HG02852 (cell line): ENCODE measurements at regions not wholly inside any gene's neighbourhood (a gene's known extent, or its start where the extent isn't known, plus 50 kb on each side); places are given as distances from the start of the nearest gene placed in this dataset.
"Not testable (repeated sequence)": the region's sequence is repeated elsewhere in the genome, so short reads cannot be mapped to it uniquely, and the experiment has no call there.

ENCODE experiments used
- ATAC-seq: cut with Tn5 transposase; IDR thresholded peaks from one replicate; pipeline ENCODE4 v1.9.1; 2021; ENCODE audit warnings: mild to moderate bottlenecking, moderate library complexity; ENCODE audit not compliant: unreplicated experiment

DNA sequence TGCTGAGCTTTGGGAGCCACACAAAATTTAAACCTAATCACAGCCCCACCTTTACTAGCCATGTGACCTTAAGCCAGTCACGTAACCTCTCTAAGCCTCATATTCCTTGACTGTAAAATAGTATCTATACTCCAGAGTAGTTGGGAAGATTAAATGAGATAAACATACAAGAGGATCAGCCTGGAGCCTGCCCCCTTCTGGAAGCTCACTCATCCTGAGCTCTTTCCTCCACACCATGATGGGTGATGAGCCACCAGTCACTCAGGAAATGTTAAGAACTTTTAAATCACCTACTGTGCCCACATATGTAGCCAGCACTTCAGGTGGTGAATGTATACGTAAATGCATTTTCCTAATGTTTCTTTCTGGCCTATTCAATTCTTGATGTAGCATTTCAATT, 195.9 kb upstream of the DDX18 start:
- ATAC-seq: no peak

DNA sequence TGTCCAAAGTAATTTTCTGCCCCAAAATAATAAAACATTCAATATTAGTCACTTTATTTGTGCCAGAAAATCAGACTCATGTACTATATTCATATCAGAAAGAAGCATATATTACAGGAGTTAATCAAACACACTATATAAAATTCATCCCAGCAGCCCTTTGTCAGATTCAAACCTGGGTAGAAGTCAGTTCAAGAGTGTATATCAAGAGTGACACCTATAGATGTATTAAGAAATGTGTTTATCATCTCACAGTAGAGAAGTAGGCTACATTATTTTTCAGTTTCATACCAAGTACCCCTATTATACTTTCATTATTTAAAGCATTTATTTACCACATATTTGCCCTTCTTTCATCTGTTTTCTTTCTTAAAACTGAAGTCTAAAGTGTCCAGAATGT, 193.2 kb upstream of the DDX18 start:
- no peak for ATAC-seq

DNA sequence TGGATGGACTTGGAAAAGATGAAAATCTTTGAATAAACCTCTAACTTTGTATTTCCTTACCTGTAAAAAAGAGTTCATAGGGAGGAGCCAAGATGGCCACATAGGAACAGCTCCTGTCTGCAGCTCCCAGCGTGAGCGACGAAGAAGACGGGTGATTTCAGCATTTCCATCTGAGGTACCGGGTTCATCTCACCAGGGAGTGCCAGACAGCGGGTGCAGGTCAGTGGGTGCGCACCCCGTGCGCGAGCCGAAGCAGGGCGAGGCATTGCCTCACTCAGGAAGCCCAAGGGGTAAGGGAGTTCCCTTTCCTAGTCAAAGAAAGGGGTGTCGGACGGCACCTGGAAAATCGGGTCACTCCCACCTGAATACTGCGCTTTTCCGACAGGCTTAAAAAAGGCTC, 191.3 kb upstream of the DDX18 start:
- not testable (repeated sequence) for ATAC-seq

DNA sequence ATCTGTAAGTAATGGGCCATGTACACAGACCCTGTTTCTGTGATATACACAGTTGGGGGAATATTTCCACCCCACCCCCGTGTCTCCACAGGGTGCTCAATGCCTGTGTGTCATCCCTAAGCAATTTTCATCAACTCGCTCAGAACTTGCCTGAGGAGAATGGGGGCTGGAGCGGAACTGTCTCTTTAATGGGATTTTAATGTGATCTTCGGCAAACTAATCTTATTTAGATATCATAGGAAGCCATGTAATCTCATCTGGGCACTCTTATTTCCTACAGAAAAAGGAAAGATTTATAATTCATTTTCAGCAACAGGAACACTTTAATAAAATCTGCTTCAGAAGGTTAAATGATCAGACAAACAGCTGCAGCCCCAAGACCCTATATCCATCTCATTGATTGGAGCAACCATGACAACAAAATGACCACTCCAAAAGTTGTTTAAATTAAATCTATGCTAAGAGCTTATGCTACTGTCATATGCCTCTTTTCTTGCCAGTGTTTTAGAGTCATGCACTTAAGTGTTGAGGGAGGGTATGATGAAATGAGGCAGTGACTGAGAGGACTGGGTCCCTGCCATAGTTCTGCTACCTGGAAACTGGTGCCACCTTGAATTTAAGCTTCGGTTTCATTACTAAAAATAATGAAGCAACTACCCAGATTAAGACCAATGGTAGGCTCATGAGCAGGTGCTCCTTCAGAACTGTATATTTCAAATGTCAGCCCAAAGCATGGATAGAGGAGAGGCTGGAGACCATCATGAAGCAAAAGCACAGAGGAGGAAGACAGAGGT, 183.1 kb upstream of the DDX18 start:
- no peak for ATAC-seq

DNA sequence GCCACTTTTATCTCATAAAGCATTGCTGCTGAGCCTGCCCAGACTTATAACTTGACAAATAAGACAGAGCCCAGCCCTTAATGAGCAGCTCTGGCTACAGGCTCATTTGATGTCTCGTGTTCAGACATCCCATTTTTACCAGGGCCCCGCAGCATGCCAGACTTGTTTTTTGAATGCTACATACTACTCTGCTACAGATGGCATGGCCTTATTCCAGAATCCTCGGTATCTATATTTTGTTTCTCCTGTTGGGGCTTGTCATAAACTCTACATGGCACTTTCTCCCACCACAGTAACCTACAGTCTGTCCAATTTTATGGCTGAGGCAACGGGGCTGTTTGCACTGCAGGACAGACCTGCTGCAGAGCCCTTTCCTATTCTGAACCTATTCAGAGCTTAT, 179.0 kb upstream of the DDX18 start:
- no peak for ATAC-seq

DNA sequence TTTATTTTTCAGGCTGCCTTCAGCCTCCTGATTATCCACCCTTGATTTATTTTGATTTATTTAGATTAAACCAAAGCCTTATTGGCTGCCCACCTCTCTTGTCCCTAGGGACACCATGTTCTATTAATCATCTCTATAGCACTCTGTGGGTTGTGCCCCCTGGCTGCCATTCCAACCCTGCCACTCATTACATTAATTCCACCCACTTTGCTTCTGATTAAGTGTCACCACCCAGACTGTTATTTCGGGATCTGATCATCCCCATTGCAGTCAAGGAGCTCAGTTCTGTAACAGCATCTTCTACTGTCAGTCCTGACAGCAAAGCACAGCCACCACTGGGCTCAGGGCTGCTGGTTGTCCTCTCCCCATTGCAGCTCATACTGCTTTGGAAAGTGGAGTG, 175.1 kb upstream of the DDX18 start:
- ATAC-seq: no peak

DNA sequence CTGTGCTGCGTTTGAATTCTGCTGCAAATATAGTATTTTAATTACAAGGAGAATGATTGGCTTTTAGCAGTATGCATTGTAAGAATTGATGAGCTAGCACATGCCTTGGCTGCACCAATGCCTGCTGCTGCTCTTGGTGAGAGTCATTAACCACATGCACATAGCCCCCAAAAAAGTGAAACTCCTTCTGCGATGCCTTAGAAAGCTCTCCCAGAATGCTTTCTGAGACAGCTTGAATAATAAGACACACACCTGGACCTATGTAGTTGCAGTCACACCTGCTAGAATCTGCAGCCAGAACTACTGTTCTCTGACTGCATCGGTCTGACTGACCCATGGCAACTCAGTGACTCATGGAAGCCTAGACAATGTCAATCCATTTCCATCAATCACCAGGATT, 170.1 kb upstream of the DDX18 start:
- ATAC-seq: no peak

DNA sequence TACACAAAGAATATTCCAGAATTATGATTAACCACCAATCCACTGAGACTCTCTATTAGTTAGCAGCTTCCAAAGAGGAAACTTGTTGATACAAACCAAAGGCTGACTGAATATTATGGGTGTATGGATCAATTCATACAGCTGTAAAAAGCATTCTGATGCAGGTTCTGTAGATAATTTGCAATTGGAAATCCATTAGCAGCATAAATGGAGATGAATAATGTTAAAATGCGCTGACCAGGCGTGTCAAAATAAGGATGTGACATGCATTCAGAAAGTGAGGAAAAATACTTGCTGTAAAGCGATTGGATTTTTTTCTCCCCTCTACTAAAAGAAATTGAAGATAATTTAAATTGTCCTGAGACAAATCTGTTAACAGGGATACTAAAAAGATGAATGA, 169.0 kb upstream of the DDX18 start:
- ATAC-seq: no peak

DNA sequence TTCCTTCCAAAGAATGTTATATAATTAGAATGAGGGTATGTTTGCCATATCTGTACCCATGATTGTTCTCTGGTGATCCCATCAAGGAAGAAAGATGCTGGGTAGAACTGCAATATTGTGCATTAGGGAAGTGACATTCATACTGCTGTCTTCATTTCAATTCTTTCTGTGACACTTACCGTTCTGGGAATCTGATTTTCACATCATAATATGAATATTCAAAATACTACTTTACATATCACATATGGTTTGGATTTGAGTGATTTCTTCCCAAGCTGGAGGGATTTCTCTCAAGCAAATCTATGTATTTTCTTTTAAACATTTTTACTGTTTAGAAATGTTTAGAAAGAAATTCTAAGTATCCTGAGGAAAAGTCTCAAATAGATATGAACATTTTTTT, 168.4 kb upstream of the DDX18 start:
- no peak for ATAC-seq

DNA sequence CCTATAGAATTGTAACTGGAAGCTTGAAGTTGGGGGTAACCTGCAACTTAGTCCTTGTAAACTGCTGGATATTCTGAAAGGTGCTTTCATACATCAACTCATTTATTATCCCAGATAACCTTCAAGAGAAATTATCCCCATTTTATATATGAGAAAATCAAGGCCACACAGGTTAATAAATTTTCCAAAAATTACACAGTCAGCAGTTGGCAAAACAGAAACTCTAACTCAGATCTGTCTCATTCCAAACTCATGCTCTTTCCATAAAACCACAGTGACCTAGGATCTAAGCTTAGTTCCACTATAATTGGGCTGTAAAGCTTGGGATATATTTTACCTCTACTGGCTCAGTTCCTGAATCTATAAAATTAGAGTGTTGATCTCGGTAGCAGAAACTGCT, 167.6 kb upstream of the DDX18 start:
- no peak for ATAC-seq

DNA sequence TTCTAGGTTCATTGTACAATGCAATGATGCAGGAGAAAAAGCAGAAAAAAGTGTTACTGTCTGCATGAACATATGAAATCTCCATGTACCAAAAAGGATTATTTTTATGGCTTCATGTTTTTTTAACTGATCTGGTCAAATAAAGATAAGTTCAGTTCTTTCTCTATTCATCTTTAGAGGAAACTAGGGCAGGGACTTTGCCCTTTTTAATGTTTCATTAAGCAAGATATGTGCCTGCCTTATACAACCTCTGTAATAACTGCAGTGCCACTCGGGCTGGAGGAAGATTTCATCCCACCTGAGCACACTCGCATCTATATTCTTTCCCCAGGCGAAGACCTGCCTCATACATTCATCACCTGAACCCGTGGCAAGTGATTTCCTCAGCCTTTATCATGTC, 157.9 kb upstream of the DDX18 start:
- no peak for ATAC-seq

DNA sequence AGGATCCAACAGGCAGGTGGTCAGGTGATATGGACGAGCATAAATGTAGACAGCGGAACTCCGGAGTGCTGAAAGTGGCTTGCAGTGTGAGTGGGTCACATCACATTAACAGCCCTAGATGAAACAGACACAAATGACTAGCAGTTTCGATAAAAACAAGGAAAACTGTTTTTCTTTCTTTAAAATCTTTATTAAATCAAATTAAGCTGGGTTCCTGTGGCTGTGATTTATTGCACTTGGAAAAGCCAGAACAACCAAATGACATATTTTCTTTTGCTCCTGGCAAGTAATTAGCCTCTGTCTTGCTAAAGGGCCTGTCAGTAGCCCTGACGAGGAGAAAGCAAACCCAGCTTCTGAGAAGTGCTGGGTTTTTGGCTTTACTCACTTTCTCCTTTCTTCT, 152.9 kb upstream of the DDX18 start:
- no peak for ATAC-seq

DNA sequence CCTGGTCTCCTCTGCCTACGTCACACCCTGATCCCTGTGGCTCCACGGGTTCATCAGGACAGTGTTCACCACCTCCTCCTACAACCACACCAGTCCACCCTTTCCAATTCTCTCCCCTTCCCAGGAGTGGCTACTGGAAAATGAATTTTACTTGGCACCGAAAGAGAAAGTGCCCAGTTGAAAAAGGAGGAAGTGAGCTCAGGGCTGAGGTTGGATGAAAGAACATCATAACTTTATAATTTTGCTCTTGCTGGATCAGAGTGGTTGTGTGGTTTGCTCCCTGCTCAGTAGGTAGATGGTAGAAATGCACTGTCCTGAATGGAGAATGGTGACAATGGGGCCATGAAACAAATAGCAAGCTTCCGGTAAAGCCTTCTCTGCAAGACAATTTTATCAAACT, 140.3 kb upstream of the DDX18 start:
- no peak for ATAC-seq

DNA sequence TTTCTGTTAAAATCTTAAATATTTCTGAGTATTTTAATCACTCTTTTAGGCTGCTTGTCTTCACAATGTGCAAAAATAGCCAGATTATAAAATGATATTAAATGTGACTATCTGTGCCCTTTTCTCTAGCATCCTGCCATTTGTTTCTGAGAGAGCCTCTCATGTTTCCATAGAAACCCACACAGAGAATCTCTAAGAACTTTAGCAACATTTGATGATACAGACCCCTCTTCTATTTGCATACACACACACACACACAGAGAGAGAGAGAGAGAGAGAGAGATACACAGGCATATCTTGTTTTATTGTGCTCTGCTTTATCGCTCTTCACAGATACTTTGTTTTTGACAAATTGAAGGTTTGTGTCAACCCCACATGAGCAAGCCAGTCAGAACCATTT, 134.5 kb upstream of the DDX18 start:
- ATAC-seq: no peak

DNA sequence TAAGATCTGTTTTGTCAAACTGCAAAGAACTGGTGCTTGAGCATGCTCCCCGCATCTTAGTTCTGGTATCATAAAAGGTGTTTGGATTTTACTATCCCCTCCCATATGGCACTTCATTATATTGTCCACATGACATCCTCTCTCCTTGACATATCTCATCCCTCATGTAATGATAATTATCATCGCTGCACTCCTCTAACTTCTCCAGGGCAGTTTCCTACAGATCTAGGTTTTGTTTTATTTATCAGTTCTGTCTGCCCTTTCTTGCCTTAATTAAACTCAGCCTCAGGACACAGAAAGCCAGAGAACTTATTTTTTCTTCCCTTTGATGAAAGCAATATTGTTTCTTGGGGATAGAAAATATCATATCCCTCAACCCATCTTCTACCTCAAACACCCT, 129.6 kb upstream of the DDX18 start:
- no peak for ATAC-seq

DNA sequence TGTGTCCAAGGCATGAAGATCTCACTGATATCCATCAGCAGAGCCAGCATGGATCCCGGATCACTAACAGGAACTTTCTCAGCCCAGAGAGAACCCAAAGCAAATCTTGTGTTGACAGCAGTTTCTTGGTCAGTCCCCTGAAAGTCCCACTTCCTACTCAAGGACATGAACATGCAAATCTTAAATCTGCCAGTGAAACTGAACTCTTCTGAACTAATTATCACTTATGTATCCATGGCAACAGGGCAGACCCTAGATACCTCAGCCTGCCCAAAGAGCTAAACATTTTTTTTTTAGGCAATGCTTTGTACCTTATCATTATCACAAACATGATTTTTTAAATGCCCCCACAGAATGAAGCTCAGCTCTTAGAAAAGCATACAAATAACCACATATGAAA, 127.8 kb upstream of the DDX18 start:
- ATAC-seq: peak; percentile 99

DNA sequence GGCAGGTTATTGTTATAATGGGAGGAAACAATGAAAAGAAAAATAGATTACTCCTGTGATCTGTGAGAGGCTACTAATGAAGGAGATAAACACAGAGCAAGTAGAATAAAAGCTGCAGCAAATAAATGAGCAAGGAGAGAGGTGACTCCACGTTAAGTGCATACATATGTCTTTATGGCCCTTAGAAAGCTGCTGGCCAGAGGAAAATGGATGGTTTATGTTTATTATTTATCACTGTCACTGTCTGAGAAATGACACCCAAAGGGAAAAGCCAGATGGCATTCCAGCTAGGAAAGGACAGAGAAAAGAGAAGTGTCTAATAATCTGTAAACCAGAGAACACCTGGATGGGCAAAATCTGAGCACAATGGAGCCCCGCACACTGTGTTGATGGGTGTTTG, 122.9 kb upstream of the DDX18 start:
- ATAC-seq: no peak

DNA sequence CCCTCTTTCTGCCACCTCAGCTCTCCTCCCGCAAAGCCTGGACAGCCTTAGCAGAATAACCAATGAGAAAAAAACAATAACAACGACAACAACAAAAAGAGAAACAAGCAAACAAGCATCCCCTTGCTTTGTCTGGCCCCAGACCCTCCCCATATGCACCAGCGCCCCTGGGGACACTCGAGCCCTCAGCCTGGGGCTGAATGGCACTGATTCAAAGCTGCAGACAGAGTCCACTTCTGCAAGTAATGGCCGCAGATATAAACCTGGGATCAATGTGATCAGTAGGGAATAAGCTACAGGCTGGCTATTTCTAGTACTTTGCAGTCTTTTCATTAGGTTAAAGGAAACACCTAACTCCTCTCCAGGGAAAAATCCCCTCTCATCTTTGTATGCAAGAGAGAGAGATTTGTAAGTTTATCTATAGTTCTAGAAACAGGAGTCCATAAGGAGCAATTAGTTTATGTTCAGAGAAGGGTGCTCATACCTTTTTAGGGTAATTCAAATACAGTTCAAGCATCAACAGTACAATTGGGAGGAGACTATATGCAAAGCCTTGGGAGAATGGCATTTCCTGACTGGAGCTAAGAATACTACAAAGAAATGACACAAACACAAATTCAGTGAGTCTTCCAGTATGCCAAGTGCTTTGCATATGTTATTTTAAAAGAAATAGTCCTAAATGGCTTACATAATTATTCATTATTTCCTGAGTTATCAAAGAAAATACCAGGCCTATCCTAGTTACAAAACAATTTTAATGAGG, 122.3 kb upstream of the DDX18 start:
- ATAC-seq: no peak

DNA sequence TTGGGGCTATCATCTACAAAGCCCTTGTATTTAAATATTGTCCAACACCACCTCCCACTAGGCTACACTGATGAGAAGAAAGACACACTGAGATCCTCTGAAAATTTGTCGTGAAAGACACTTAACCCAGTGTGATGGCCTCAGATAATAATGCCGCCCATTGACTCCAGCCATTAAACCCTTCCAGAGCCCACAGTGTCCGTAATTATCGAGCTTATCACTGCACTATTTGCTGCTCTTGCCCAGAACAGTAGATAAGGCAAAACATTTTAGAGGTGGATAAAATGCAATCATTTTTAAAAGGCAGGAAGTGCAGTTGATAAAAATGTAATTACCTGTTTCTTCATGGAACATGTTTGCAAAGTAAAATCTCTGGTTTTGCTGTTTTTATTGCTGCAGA, 121.3 kb upstream of the DDX18 start:
- ATAC-seq: no peak

DNA sequence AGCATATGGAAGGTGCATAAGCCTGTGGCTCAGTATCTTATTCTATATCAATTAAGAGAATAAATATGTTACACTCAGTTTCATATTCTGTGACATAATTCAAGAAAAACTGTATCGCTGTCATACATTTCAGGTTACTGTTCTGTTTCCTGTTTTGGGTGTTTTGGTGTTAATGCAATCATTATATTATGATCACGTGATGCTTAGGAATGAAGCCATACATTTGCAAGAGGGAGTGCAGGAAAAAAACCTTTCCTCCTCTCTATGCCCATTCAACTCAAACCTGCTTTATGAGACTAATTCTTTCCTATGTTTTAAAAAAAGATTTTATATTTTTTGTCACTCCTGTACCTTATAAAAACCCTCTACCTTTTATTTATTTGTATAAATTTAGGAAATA, 120.8 kb upstream of the DDX18 start:
- no peak for ATAC-seq

DNA sequence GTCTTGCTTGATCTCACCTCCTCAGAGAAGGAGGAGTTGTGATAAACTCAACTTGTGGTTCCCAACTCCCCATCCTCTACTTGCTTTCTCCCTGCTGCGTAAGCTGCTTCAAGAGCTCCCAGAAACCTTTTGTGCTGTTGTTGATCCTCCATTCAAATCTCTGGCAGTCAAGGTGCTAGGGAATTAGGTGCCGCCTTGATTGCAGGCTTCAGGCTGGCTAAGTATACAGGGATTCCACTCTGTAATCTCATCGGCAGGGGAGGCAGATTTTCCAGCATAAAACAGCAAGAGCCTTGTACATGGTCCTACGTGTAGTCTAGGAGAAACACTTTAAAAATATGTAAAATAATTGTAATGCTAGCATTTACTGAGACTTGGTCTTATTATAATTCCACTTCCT, 116.2 kb upstream of the DDX18 start:
- ATAC-seq: no peak

DNA sequence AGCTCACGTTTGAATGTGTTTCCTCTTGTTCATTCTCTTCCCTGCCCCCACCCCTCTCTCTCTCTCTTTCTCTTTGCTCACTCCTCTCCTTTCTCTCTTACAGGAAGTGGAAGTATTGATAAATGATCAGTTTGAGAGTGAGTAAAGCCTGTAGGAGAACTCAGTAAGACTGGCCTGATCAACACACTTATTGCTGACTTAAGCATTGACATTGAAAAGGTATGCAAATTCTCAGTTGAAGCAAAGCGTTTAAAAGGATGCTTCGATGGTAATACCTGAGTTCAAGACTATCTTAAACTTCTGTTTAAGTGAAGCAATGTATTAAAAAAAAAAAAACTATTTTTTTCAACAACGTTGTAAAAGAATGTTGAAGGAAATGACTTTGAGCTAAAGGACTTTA, 115.7 kb upstream of the DDX18 start:
- no peak for ATAC-seq

DNA sequence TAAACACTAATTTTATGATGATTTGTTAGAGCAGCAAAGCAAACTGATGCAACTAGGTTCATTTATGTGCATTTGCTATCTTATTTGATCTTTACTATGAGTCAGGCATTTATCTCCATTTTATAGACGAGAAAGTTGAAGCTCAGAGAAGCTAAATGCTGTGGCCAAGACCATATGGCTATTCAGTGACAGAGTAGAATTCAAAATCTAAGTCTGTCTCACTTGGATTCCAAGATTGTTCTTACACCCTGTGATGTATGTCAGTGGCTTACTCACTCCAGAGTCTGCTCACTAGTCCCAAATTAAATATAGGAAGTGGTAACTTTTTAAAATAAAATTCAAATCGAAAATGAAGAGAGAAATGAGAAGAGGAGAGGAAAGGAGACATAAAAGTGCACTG, 114.0 kb upstream of the DDX18 start:
- no peak for ATAC-seq
